Stomach (tissue), 4 donors: ENCODE measurements at regions not wholly inside any gene's neighbourhood (a gene's known extent, or its start where the extent isn't known, plus 50 kb on each side); places are given as distances from the start of the nearest gene placed in this dataset.

Experiments
- CTCF ChIP-seq, 7 experiments: fragments of 450-650 bp in 4 of 7; fragments of 200-600 bp in 3 of 7; sonication (generic) in 3 of 7; IDR thresholded peaks; one replicate each; pipeline ENCODE4 v1.5.1; 2016 to 2019; ENCODE audit warnings: antibody characterized with exemption in 7 of 7, control low read depth in 2 of 7, mild to moderate bottlenecking in 1 of 7
- POLR2A ChIP-seq, 4 donors: fragments of 450-650 bp; IDR thresholded peaks; one replicate each; pipeline ENCODE4 v1.6.1; 2016; ENCODE audit warnings: antibody characterized with exemption in 4 of 4, control low read depth in 2 of 4, mild to moderate bottlenecking in 1 of 4, moderate library complexity in 1 of 4

GRCh38 chr1:165112260-165112659 is 244.3 kb downstream of the LMX1A start:
- TF ChIP-seq CTCF (IDR thresholded peaks at IDR 0.05) (no peak), POLR2A (IDR thresholded peaks at IDR 0.05) (no peak)
